ENCODE measurements at regions not wholly inside any gene's neighbourhood (a gene's known extent, or its start where the extent isn't known, plus 50 kb on each side); places are given as distances from the start of the nearest gene placed in this dataset.

GRCh38 chr16:49932946-49933345 is 77.0 kb upstream of the ZNF423 start:
- DNase-seq (ENCODE audit: low spot score) (no peak), ATAC-seq (no peak)
- Mint-ChIP-seq H3K27me3 (ENCODE audit: low read depth) (peaks cover 6% of the 10 kb centered on the region), H3K4me3 (no peak overlapping the region), H3K9me3 (peaks cover 5% of the 10 kb centered on the region), H3K27ac (no peak overlapping the region), H3K36me3 (peaks cover 4% of the 10 kb centered on the region), H3K4me1 (peaks cover 7% of the 10 kb centered on the region)
- POLR2A ChIA-PET, result no interaction called here
- CTCF ChIA-PET, result interaction anchor here (0.9 to 2.3 kb wide), 3 partner anchors 11 to 525 kb away, joined by 3 to 9 read pairs (median 3); no protein-coding TSS in a partner anchor
- TF ChIP-seq ERG (CRISPR knock-in tag; IDR thresholded peaks at IDR 0.05) (no peak), ZMAT4 (CRISPR knock-in tag; IDR thresholded peaks at IDR 0.05) (no peak), ZNF138 (CRISPR knock-in tag; conservative IDR thresholded peaks at IDR 0.05) (no peak), NR3C1 (CRISPR knock-in tag; conservative IDR thresholded peaks at IDR 0.05; ENCODE audit: low read depth) (no peak), CREM (CRISPR knock-in tag; IDR thresholded peaks at IDR 0.05) (no peak), MYBL2 (CRISPR knock-in tag; IDR thresholded peaks at IDR 0.05) (no peak), RELA (CRISPR knock-in tag; IDR thresholded peaks at IDR 0.05; ENCODE audit: borderline replicate concordance) (no peak), ESRRA (CRISPR knock-in tag; IDR thresholded peaks at IDR 0.05; ENCODE audit: borderline replicate concordance) (no peak), NR2C2 (CRISPR knock-in tag; IDR thresholded peaks at IDR 0.05) (no peak), ZNF219 (CRISPR knock-in tag; IDR thresholded peaks at IDR 0.05; ENCODE audit: borderline replicate concordance) (no peak), EMX1 (CRISPR knock-in tag; IDR thresholded peaks at IDR 0.05) (no peak)

- Mint-ChIP-seq H3K27me3 (ENCODE audit: low read depth) (peaks cover 8% of the 10 kb centered on the region), H3K27ac (no peak overlapping the region), H3K4me1 (peaks cover 7% of the 10 kb centered on the region), H3K36me3 (peaks cover 11% of the 10 kb centered on the region), H3K4me3 (no peak overlapping the region), H3K9me3 (peaks cover 14% of the 10 kb centered on the region)
- CTCF ChIA-PET, result interaction anchor here (0.6 to 1.2 kb wide), 5 partner anchors 20 to 471 kb away, joined by 3 to 6 read pairs (median 3); partner anchors contain the start of gene CNEP1R1
- TF ChIP-seq MYBL2 (CRISPR knock-in tag; IDR thresholded peaks at IDR 0.05) (no peak), NFATC4 (CRISPR knock-in tag; IDR thresholded peaks at IDR 0.05) (no peak), PRRX2 (CRISPR knock-in tag; IDR thresholded peaks at IDR 0.05) (no peak), ZNF263 (CRISPR knock-in tag; IDR thresholded peaks at IDR 0.05; ENCODE audit: low read depth) (no peak), RELA (CRISPR knock-in tag; IDR thresholded peaks at IDR 0.05; ENCODE audit: borderline replicate concordance) (no peak), PREB (CRISPR knock-in tag; IDR thresholded peaks at IDR 0.05; ENCODE audit: borderline replicate concordance) (no peak), ESRRA (CRISPR knock-in tag; IDR thresholded peaks at IDR 0.05; ENCODE audit: borderline replicate concordance) (no peak), CREB1 (CRISPR knock-in tag; IDR thresholded peaks at IDR 0.05) (no peak), MXD4 (CRISPR knock-in tag; IDR thresholded peaks at IDR 0.05; ENCODE audit: borderline replicate concordance) (no peak), NR1H2 (CRISPR knock-in tag; IDR thresholded peaks at IDR 0.05) (no peak)
- ATAC-seq, result no peak
- POLR2A ChIA-PET, result no interaction called here
- no peak for DNase-seq (ENCODE audit: low spot score)
Observed at GRCh38 chr16:49936791-49937190, 80.9 kb upstream of the ZNF423 start.

GRCh38 chr16:49937886-49938285 is 82.0 kb upstream of the ZNF423 start:
- DNase-seq (ENCODE audit: low spot score), result no peak
- Mint-ChIP-seq H3K4me1 (no peaks in the 10 kb centered on the region), H3K27ac (no peak overlapping the region), H3K9me3 (peaks cover 14% of the 10 kb centered on the region), H3K27me3 (ENCODE audit: low read depth) (peaks cover 8% of the 10 kb centered on the region), H3K4me3 (no peak overlapping the region), H3K36me3 (peaks cover 11% of the 10 kb centered on the region)
- ChIA-PET CTCF (interaction anchor here (1.0 to 1.1 kb wide), 2 partner anchors 20 to 87 kb away, joined by 3 to 6 read pairs; partner anchors contain the start of gene CNEP1R1), POLR2A (no interaction called here)
- ATAC-seq, result no peak
- TF ChIP-seq TP53 (CRISPR knock-in tag; IDR thresholded peaks at IDR 0.05) (no peak), MAX (CRISPR knock-in tag; IDR thresholded peaks at IDR 0.05) (no peak), ZNF232 (CRISPR knock-in tag; IDR thresholded peaks at IDR 0.05) (no peak), ZNF263 (CRISPR knock-in tag; IDR thresholded peaks at IDR 0.05; ENCODE audit: low read depth) (no peak), CREB1 (CRISPR knock-in tag; IDR thresholded peaks at IDR 0.05) (no peak), ZNF416 (CRISPR knock-in tag; IDR thresholded peaks at IDR 0.05) (no peak), NFATC4 (CRISPR knock-in tag; IDR thresholded peaks at IDR 0.05) (no peak), FOXK1 (CRISPR knock-in tag; IDR thresholded peaks at IDR 0.05) (no peak), CREM (CRISPR knock-in tag; IDR thresholded peaks at IDR 0.05) (no peak), MLX (CRISPR knock-in tag; IDR thresholded peaks at IDR 0.05) (no peak), RORB (CRISPR knock-in tag; IDR thresholded peaks at IDR 0.05) (no peak), USF2 (CRISPR knock-in tag; IDR thresholded peaks at IDR 0.05) (no peak), STAT6 (CRISPR knock-in tag; conservative IDR thresholded peaks at IDR 0.05; ENCODE audit: low read depth) (no peak)
